Activated CD4-positive, alpha-beta memory T cell treated with anti-CD3 and anti-CD28 coated beads for 36 hours (primary cell): ENCODE measurements at regions not wholly inside any gene's neighbourhood (a gene's known extent, or its start where the extent isn't known, plus 50 kb on each side); places are given as distances from the start of the nearest gene placed in this dataset.

Source experiments
- CTCF ChIA-PET: fragments of 350-600 bp; sonication (Branson Sonifier 250); formaldehyde crosslinking; loops from one replicate; lab custom pipeline; 2021; ENCODE audit warnings: antibody characterized with exemption, inconsistent platforms; lab: Charles Lee
- POLR2A ChIA-PET: fragments of 350-600 bp; sonication (Branson Sonifier 250); formaldehyde crosslinking; loops from one replicate; lab custom pipeline; 2021; ENCODE audit warnings: antibody characterized with exemption; lab: Charles Lee
- DNase-seq: peaks from one replicate; pipeline ENCODE4 v3.0.0-alpha.2; 2020
- H3K27ac Mint-ChIP-seq: one replicate; pipeline ENCODE4 v1.8.0; 2021; ENCODE audit warnings: mixed read lengths
- H3K27me3 Mint-ChIP-seq: one replicate; pipeline ENCODE4 v1.8.0; 2021; ENCODE audit warnings: mixed read lengths
- H3K36me3 Mint-ChIP-seq: one replicate; pipeline ENCODE4 v1.8.0; 2021; ENCODE audit warnings: mixed read lengths
- H3K4me1 Mint-ChIP-seq: one replicate; pipeline ENCODE4 v1.8.0; 2021; ENCODE audit warnings: low read depth, mixed read lengths
- H3K4me3 Mint-ChIP-seq: one replicate; pipeline ENCODE4 v1.8.0; 2021; ENCODE audit warnings: mild to moderate bottlenecking, mixed read lengths
- H3K9me3 Mint-ChIP-seq: one replicate; pipeline ENCODE4 v1.8.0; 2021; ENCODE audit warnings: mixed read lengths
- intact Hi-C: fragments of 100-400 bp; cut with micrococcal nuclease; formaldehyde crosslinking; loops from one replicate; pipeline ENCODE4 v1.15.1; 2023

- no peak for DNase-seq
Measured at GRCh38 chr22:48426466-48427380, 1401.0 kb downstream of the BRD1 start.

GRCh38 chr22:48425641-48426040 lies 1402.0 kb downstream of the BRD1 start:
- CTCF ChIA-PET: no interaction called here
- H3K36me3 Mint-ChIP-seq: no peaks in the 10 kb centered on the region

More at GRCh38 chr22:48426466-48427380, 1401.0 kb downstream of the BRD1 start:
- Mint-ChIP-seq H3K27ac (no peak overlapping the region), H3K4me1 (no peaks in the 10 kb centered on the region), H3K9me3 (no peaks in the 10 kb centered on the region), H3K36me3 (no peaks in the 10 kb centered on the region), H3K27me3 (peaks cover 1% of the 10 kb centered on the region), H3K4me3 (no peak overlapping the region)
- intact Hi-C loops: no loop called here
- ChIA-PET CTCF (no interaction called here), POLR2A (no interaction called here)

DNA sequence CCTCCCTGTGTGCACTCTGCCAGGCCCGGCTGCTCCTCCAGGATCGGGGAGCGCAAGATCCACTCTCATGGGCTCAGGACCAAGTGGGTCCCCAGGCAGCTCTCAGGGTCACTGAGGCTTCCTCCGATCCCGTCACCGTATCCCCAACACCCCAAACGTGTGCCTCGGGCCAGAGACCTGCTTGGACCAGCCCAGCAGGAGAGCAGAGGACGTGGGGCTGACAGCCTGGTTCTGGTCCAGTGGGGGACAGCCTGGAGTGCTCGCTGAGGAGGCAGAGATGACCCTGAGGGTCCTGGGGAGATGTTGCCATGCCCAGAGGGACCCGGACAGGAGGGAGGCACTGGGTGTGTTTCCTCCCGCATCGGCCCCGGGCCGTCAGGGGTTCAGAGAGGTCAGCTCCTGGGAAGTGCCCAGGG lies 1402.6 kb downstream of the BRD1 start:
- intact Hi-C loops: no loop called here
- Mint-ChIP-seq H3K9me3 (no peaks in the 10 kb centered on the region), H3K36me3 (no peaks in the 10 kb centered on the region), H3K27me3 (peaks cover 1% of the 10 kb centered on the region), H3K4me3 (no peak overlapping the region), H3K4me1 (no peaks in the 10 kb centered on the region), H3K27ac (no peak overlapping the region)
- no peak for DNase-seq
- ChIA-PET CTCF (no interaction called here), POLR2A (no interaction called here)

More at GRCh38 chr22:48425641-48426040, 1402.0 kb downstream of the BRD1 start:
- Mint-ChIP-seq H3K4me1 (no peaks in the 10 kb centered on the region), H3K27me3 (peaks cover 1% of the 10 kb centered on the region), H3K27ac (no peak overlapping the region), H3K4me3 (no peak overlapping the region), H3K9me3 (no peaks in the 10 kb centered on the region)
- POLR2A ChIA-PET: no interaction called here
- DNase-seq: no peak
- intact Hi-C loops: no loop called here

GRCh38 chr22:48424661-48425060 lies 1403.0 kb downstream of the BRD1 start:
- no peaks in the 10 kb centered on the region for H3K36me3 Mint-ChIP-seq
- intact Hi-C loops: no loop called here
- ChIA-PET CTCF (no interaction called here), POLR2A (no interaction called here)
- H3K27me3 Mint-ChIP-seq: peaks cover 1% of the 10 kb centered on the region
- H3K27ac Mint-ChIP-seq: no peak overlapping the region
- H3K9me3 Mint-ChIP-seq: no peaks in the 10 kb centered on the region
- DNase-seq: no peak
- H3K4me3 Mint-ChIP-seq: no peak overlapping the region
- no peaks in the 10 kb centered on the region for H3K4me1 Mint-ChIP-seq

DNA sequence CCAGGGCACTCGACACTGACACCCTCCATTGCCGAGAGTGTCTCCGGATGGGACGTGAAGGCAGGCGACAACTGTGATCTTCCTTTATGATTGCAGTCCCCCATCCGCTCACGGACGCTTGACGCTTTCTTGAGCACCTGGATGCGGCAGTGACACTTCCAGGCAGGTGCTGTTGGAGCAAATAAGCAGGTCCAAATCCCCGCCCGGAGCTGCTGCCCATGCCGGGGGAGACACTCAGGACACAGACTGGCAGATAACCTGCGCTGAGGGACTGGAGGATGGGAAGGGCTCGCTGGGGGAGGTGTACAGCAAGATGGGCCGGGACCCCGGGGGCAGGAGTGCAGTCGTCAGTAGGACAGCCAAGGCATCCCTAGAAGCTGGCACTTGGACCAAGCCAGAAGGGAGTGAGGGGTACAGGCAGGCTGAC lies 1403.5 kb downstream of the BRD1 start:
- H3K27ac Mint-ChIP-seq: no peak overlapping the region

DNA sequence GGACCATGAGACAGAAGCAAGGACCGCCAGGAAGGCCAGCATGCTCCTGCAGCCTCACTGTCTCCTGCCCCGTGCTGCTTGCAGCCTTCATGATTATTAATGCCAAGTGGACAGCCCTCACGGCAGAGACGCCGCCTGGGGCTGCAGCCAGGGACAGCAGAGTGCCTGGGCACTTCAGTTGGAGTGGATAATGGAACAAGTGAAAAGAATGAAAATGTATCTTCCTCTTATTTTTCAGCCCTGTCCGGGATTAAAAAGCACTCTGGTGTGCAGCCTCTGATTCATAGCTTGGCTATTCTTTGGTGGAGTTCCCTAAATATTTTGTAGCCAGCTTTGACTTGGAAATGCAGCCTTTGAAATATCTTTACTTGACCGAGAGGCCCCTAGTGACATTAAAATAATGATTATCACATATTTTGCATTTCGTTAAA lies 1404.2 kb downstream of the BRD1 start:
- Mint-ChIP-seq H3K9me3 (no peaks in the 10 kb centered on the region), H3K27ac (no peak overlapping the region), H3K4me1 (no peaks in the 10 kb centered on the region), H3K27me3 (peaks cover 3% of the 10 kb centered on the region), H3K36me3 (no peaks in the 10 kb centered on the region), H3K4me3 (no peak overlapping the region)
- no peak for DNase-seq
- ChIA-PET CTCF (no interaction called here), POLR2A (no interaction called here)
- intact Hi-C loops: no loop called here

More for the DNA sequence above, 1403.5 kb downstream of the BRD1 start:
- H3K4me1 Mint-ChIP-seq: no peaks in the 10 kb centered on the region
- POLR2A ChIA-PET: no interaction called here
- DNase-seq: no peak
- H3K4me3 Mint-ChIP-seq: no peak overlapping the region
- no peaks in the 10 kb centered on the region for H3K36me3 Mint-ChIP-seq
- intact Hi-C loops: no loop called here
- H3K27me3 Mint-ChIP-seq: peaks cover 1% of the 10 kb centered on the region
- H3K9me3 Mint-ChIP-seq: no peaks in the 10 kb centered on the region
- CTCF ChIA-PET: no interaction called here

DNA sequence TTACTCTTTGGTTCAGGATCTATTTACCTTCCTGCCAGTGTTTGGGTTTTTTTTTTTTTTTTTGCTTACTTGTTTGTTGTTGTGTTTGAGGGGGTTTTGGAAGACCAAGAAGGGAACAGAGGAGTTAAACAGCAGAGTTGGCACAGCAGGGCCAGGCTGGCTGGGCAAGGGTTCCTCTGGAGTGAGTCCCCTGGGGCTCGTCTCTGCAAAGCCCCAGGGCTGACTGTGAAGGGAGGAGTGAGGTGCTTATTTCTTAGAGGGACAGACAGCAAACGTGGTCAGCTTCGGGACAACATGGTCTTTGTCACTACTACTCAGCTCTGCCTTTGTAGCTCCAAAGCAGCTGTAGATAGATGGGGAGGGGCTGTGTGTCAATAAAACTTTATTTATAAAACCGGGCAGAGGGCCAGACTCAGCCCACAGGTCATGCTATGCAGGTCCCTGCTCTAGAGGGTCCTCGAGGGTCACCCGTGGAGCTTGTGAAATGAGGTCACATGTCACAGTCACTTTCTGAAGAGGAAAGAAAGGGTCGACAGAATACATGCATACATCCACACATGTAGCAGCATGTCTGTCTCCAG lies 1404.7 kb downstream of the BRD1 start:
- ChIA-PET CTCF (no interaction called here), POLR2A (no interaction called here)
- Mint-ChIP-seq H3K27me3 (peaks cover 6% of the 10 kb centered on the region), H3K4me1 (no peaks in the 10 kb centered on the region), H3K4me3 (no peak overlapping the region), H3K9me3 (no peaks in the 10 kb centered on the region), H3K36me3 (no peaks in the 10 kb centered on the region), H3K27ac (no peak overlapping the region)
- DNase-seq: no peak
- intact Hi-C loops: no loop called here

DNA sequence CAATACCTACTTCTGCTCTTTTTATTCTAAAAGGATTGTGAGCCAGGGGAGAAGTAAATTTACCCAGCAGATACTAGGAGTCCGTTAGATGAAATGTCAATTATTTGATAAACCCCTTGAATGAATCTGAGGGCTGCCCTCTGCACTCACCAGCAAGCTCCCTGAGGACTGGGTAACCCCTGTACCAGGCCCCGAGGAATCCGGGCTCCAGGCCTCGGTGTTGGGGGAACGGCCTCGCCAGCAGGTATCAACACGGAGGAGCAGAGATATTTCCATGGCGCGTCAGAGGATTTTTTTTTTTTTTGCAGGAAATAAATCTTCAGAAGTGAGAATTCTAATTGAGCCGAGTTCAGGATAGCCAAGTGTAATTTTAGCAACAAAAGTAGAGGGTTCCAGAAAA lies 1408.8 kb downstream of the BRD1 start:
- DNase-seq: no peak
- Mint-ChIP-seq H3K36me3 (no peaks in the 10 kb centered on the region), H3K4me1 (no peaks in the 10 kb centered on the region), H3K9me3 (no peaks in the 10 kb centered on the region), H3K27me3 (peaks cover 6% of the 10 kb centered on the region), H3K27ac (no peak overlapping the region), H3K4me3 (no peak overlapping the region)
- intact Hi-C loops: no loop called here
- CTCF ChIA-PET: no interaction called here
- POLR2A ChIA-PET: no interaction called here

DNA sequence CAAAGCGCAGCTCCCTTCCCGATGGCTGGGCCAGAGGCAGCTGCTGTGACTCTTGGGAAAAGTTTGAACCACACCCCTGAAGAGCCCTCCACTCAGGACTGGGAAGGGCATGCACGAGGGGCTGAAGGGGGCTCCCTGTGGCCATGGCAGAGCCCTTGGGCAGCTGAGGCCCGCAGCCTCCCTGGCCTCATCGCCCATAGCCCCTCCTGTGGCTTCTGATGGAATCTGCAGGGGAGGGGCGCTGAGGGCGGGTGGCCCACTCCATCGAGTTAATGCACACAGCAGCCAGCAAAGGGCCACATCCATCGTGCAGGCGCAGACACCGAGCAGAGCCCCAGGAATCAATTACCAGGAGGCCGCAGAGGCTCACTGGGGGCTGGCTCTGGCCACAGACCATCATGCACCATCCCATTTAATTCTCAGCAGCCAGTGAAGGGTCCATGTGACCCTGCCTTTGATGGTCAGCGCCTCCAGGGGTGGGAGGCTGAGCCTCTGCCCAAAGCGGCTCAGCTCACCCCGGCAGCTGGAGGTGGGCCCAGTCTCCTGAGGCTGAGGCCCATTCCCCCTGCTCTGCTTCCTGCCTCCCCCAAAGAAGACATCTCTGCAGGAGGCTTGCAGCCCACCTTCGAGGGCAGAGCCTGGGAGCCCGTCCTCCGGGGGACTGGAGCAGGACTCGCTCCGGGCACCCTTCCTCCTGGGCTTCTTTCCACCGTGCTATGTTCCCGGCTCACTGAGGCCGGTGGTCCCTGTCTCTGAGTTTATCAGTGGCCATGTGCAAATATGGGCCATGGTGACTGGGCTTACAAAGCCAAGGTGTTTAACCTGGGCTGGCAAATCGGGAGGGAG lies 1410.2 kb downstream of the BRD1 start:
- intact Hi-C loops: no loop called here
- Mint-ChIP-seq H3K4me3 (no peak overlapping the region), H3K9me3 (no peaks in the 10 kb centered on the region), H3K27ac (no peak overlapping the region), H3K36me3 (no peaks in the 10 kb centered on the region), H3K4me1 (no peaks in the 10 kb centered on the region), H3K27me3 (peaks cover 6% of the 10 kb centered on the region)
- CTCF ChIA-PET: no interaction called here
- no peak for DNase-seq
- POLR2A ChIA-PET: no interaction called here

DNA sequence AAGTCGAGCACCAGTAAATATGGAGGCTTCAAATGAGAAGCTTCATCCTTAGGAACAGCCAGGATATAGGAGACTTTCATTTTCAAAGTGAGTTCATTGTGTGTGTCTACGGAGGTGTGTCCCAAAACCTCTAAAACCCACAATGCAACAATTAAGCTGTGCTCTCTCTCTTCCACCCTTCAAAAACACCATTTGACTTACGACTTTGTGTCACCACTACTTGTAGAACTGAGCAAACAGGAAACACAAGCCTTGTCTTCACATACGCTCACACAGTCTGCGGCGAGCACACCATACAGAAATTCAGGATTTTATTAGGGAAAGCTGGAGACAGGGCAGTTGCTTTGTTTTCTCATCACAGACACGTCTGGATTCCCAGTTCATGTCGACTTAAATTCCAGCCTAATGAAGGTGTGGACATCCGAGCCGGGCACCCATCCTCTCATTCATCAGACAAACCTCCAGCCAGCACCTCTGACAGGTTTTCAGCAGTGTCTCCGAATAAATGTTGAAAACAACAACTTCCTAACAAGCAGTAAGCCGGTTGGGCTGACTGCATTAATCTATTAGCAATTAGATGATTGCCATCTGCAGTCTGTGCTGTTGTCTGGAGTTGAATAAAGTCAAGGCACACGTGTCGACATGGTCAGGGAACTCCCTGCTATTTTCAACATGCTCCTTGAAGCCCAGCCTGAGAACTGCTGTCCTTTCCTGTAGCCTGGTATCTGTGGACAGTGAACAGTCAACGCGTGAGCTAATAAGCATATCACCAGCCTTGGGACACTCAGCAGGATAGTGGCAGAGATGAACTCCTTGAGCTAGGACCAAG lies 1411.1 kb downstream of the BRD1 start:
- H3K4me1 Mint-ChIP-seq: no peaks in the 10 kb centered on the region
- intact Hi-C loops: no loop called here
- H3K9me3 Mint-ChIP-seq: no peaks in the 10 kb centered on the region
- H3K27ac Mint-ChIP-seq: no peak overlapping the region
- CTCF ChIA-PET: no interaction called here
- no peak overlapping the region for H3K4me3 Mint-ChIP-seq
- peaks cover 6% of the 10 kb centered on the region for H3K27me3 Mint-ChIP-seq
- no peak for DNase-seq
- POLR2A ChIA-PET: no interaction called here
- H3K36me3 Mint-ChIP-seq: no peaks in the 10 kb centered on the region

GRCh38 chr22:48415520-48415919 lies 1412.2 kb downstream of the BRD1 start:
- ChIA-PET POLR2A (no interaction called here), CTCF (no interaction called here)
- intact Hi-C loops: no loop called here
- H3K4me3 Mint-ChIP-seq: no peak overlapping the region
- no peak overlapping the region for H3K27ac Mint-ChIP-seq
- H3K27me3 Mint-ChIP-seq: peaks cover 6% of the 10 kb centered on the region
- H3K4me1 Mint-ChIP-seq: no peaks in the 10 kb centered on the region
- H3K9me3 Mint-ChIP-seq: no peaks in the 10 kb centered on the region
- DNase-seq: no peak
- H3K36me3 Mint-ChIP-seq: no peaks in the 10 kb centered on the region
